ENCODE measurements at regions not wholly inside any gene's neighbourhood (a gene's known extent, or its start where the extent isn't known, plus 50 kb on each side); places are given as distances from the start of the nearest gene placed in this dataset.

- no peak for TF ChIP-seq CTCF (conservative IDR thresholded peaks at IDR 0.05; ENCODE audit: low read depth in 2 of 2)
- no peak for TF ChIP-seq EZH2phosphoT487 (IDR thresholded peaks at IDR 0.05; ENCODE audit: unreplicated experiment)
- TF ChIP-seq POLR2AphosphoS5 (IDR thresholded peaks at IDR 0.05; ENCODE audit: low read depth), result no peak
These were observed 109.8 kb upstream of the TARS1 start for GRCh38 chr5:33330992-33331391.

All from GM23338 (cell line).